MM.1S (cell line): ENCODE measurements at regions not wholly inside any gene's neighbourhood (a gene's known extent, or its start where the extent isn't known, plus 50 kb on each side); places are given as distances from the start of the nearest gene placed in this dataset.

ENCODE experiments used
- DNase-seq: peaks from one replicate; pipeline ENCODE4 v3.0.0-alpha.2; 2015
- H2AFZ ChIP-seq: fragments of 300-600 bp; sonication (generic); 2 replicates; pipeline ENCODE4 v1.6.0; 2016; ENCODE audit warnings: antibody characterized with exemption, low read length
- H3F3A ChIP-seq: fragments of 300-600 bp; sonication (generic); 2 replicates; pipeline ENCODE4 v1.6.1; 2016; ENCODE audit warnings: mild to moderate bottlenecking, antibody characterized with exemption, low read length, moderate library complexity, mixed read lengths; ENCODE audit not compliant: insufficient read depth
- H3K27ac ChIP-seq: fragments of 300-600 bp; sonication (generic); 2 replicates; pipeline ENCODE4 v1.5.1; 2016; ENCODE audit warnings: mild to moderate bottlenecking, low read length
- H3K27me3 ChIP-seq: fragments of 300-600 bp; sonication (generic); replicated peaks from 2 replicates; pipeline ENCODE4 v1.6.0; 2016; ENCODE audit warnings: low read length; ENCODE audit not compliant: insufficient read depth
- H3K36me3 ChIP-seq: fragments of 300-600 bp; sonication (generic); replicated peaks from 2 replicates; pipeline ENCODE4 v1.6.1; 2016; ENCODE audit warnings: mild to moderate bottlenecking, low read length, mixed read lengths; ENCODE audit not compliant: insufficient read depth
- H3K4me1 ChIP-seq: fragments of 300-600 bp; sonication (generic); 2 replicates; pipeline ENCODE4 v1.6.1; 2016; ENCODE audit warnings: low read length, mixed read lengths
- H3K4me2 ChIP-seq: fragments of 300-600 bp; sonication (generic); 2 replicates; pipeline ENCODE4 v1.6.0; 2016; ENCODE audit warnings: low read depth, low read length
- H3K4me3 ChIP-seq: fragments of 300-600 bp; sonication (generic); 2 replicates; pipeline ENCODE4 v1.5.1; 2016; ENCODE audit warnings: low read length, mixed read lengths
- H3K79me2 ChIP-seq: fragments of 300-600 bp; sonication (generic); 2 replicates; pipeline ENCODE4 v1.6.1; 2016; ENCODE audit warnings: mixed run types, low read length, mixed read lengths
- H3K9ac ChIP-seq: fragments of 300-600 bp; sonication (generic); 2 replicates; pipeline ENCODE4 v1.6.1; 2016; ENCODE audit warnings: low read length, mixed read lengths
- H3K9me2 ChIP-seq: fragments of 300-600 bp; sonication (generic); replicated peaks from 2 replicates; pipeline ENCODE4 v1.6.1; 2016; ENCODE audit warnings: mild to moderate bottlenecking, low read length, mixed read lengths; ENCODE audit not compliant: insufficient read depth
- H3K9me3 ChIP-seq: fragments of 300-600 bp; sonication (generic); replicated peaks from 2 replicates; pipeline ENCODE4 v1.6.1; 2016; ENCODE audit warnings: mild to moderate bottlenecking, low read length, mixed read lengths; ENCODE audit not compliant: insufficient read depth
- H4K20me1 ChIP-seq: fragments of 300-600 bp; sonication (generic); 2 replicates; pipeline ENCODE4 v1.6.1; 2016; ENCODE audit warnings: mild to moderate bottlenecking, low read length, moderate library complexity, mixed read lengths; ENCODE audit not compliant: insufficient read depth
- CTCF ChIP-seq: fragments of 300-600 bp; sonication (generic); IDR thresholded peaks from 2 replicates; pipeline ENCODE4 v1.5.1; 2016; ENCODE audit warnings: antibody characterized with exemption, low read length, mixed read lengths
- EZH2 ChIP-seq: fragments of 300-600 bp; sonication (generic); optimal IDR thresholded peaks from 2 replicates; pipeline ENCODE3; 2017; ENCODE audit warnings: low read depth, mild to moderate bottlenecking, antibody characterized with exemption, low read length, mixed read lengths
- EZH2phosphoT487 ChIP-seq: fragments of 300-600 bp; sonication (generic); IDR thresholded peaks from 2 replicates; pipeline ENCODE4 v1.6.1; 2018; ENCODE audit warnings: antibody characterized with exemption, low read length

GRCh38 chr1:29415156-29415830 lies 179.0 kb downstream of the PTPRU start:
- Histone ChIP-seq H3K9ac (no peak overlapping the region), H3K9me3 (no peaks in the 10 kb centered on the region), H3K4me1 (peaks cover 5% of the 10 kb centered on the region; the same call in 1 of the 2 replicates), H3K9me2 (no peaks in the 10 kb centered on the region), H2AFZ (no peak overlapping the region), H3K4me2 (no peak overlapping the region), H3K27ac (no peak overlapping the region), H3K36me3 (no peaks in the 10 kb centered on the region), H3K4me3 (no peak overlapping the region), H3K79me2 (no peaks in the 10 kb centered on the region), H3K27me3 (peaks cover 89% of the 10 kb centered on the region), H4K20me1 (no peaks in the 10 kb centered on the region), H3F3A (peaks cover 6% of the 10 kb centered on the region; the same call in 1 of the 2 replicates)
- DNase-seq: no peak
- TF ChIP-seq EZH2 (no peak), CTCF (peak; percentile 11; the same call in 1 of the 2 replicates)

GRCh38 chr1:29414086-29414485 lies 177.8 kb downstream of the PTPRU start:
- Histone ChIP-seq H3K79me2 (no peaks in the 10 kb centered on the region), H3K36me3 (no peaks in the 10 kb centered on the region), H3F3A (peaks cover 6% of the 10 kb centered on the region; the same call in 1 of the 2 replicates), H3K9me3 (no peaks in the 10 kb centered on the region), H3K27ac (no peak overlapping the region), H4K20me1 (no peaks in the 10 kb centered on the region), H3K9me2 (no peaks in the 10 kb centered on the region), H3K27me3 (peaks cover 89% of the 10 kb centered on the region), H3K4me1 (peaks cover 7% of the 10 kb centered on the region; the same call in 1 of the 2 replicates), H3K4me2 (no peak overlapping the region), H2AFZ (no peak overlapping the region), H3K9ac (no peak overlapping the region), H3K4me3 (no peak overlapping the region)
- DNase-seq: no peak
- TF ChIP-seq EZH2 (no peak), CTCF (no peak), EZH2phosphoT487 (no peak)

- H3F3A ChIP-seq: peaks cover 6% of the 10 kb centered on the region; the same call in 1 of the 2 replicates
- no peaks in the 10 kb centered on the region for H4K20me1 ChIP-seq
- H3K4me1 ChIP-seq: peaks cover 7% of the 10 kb centered on the region; the same call in 1 of the 2 replicates
- no peak for TF ChIP-seq EZH2
- no peak for TF ChIP-seq EZH2phosphoT487
- no peak for TF ChIP-seq CTCF
- no peak overlapping the region for H3K9ac ChIP-seq
- H3K4me2 ChIP-seq: no peak overlapping the region
- H3K79me2 ChIP-seq: no peaks in the 10 kb centered on the region
- H3K4me3 ChIP-seq: no peak overlapping the region
- H3K27ac ChIP-seq: no peak overlapping the region
- H3K9me2 ChIP-seq: no peaks in the 10 kb centered on the region
- H2AFZ ChIP-seq: no peak overlapping the region
- no peak for DNase-seq
- H3K36me3 ChIP-seq: no peaks in the 10 kb centered on the region
- peaks cover 90% of the 10 kb centered on the region for H3K27me3 ChIP-seq
- H3K9me3 ChIP-seq: no peaks in the 10 kb centered on the region
Measured at GRCh38 chr1:29413661-29414060, 177.3 kb downstream of the PTPRU start.
